Right atrium auricular region (tissue), 2 donors: ENCODE measurements at regions not wholly inside any gene's neighbourhood (a gene's known extent, or its start where the extent isn't known, plus 50 kb on each side); places are given as distances from the start of the nearest gene placed in this dataset.
"Not testable (repeated sequence)": the region's sequence is repeated elsewhere in the genome, so short reads cannot be mapped to it uniquely, and the experiment has no call there.

Experiments used
- DNase-seq: peaks from one replicate; pipeline ENCODE4 v3.0.0-alpha.2; 2019; ENCODE audit warnings: low spot score
- H3K27ac ChIP-seq, 2 donors: fragments of 200-600 bp; sonication (generic); 1 replicate in 1 of 2; 2 replicates in 1 of 2; pipeline ENCODE4 v1.5.1; 2016 to 2019
- H3K27me3 ChIP-seq, 2 donors: fragments of 200-600 bp; sonication (generic); one replicate each; pipeline versions ENCODE4 v1.5.1 to v1.6.0; 2017 to 2019
- H3K36me3 ChIP-seq: fragments of 200-600 bp; sonication (generic); one replicate; pipeline ENCODE4 v1.5.1; 2016
- H3K4me1 ChIP-seq, 2 donors: fragments of 200-600 bp; sonication (generic); one replicate each; pipeline versions ENCODE4 v1.5.1 to v1.6.0; 2017 to 2019
- H3K4me3 ChIP-seq, 2 donors: fragments of 200-600 bp; sonication (generic); 1 replicate in 1 of 2; 2 replicates in 1 of 2; pipeline ENCODE4 v1.5.1; 2017 to 2019; ENCODE audit warnings: mild to moderate bottlenecking in 1 of 2, moderate library complexity in 1 of 2
- H3K9me3 ChIP-seq, 2 donors: fragments of 200-600 bp; sonication (generic); one replicate each; pipeline ENCODE4 v1.5.1; 2019
- CTCF ChIP-seq, 2 donors: fragments of 200-600 bp; sonication (generic); IDR thresholded peaks; one replicate each; pipeline ENCODE4 v1.5.1; 2019; ENCODE audit warnings: antibody characterized with exemption in 2 of 2

- not testable (repeated sequence) for H3K27me3 ChIP-seq, H3K4me1 ChIP-seq, H3K36me3 ChIP-seq, DNase-seq, H3K4me3 ChIP-seq, H3K27ac ChIP-seq, H3K9me3 ChIP-seq
Measured at GRCh38 chr13:52565324-52565723, 76.9 kb upstream of the HNRNPA1L2 start.

GRCh38 chr13:52569904-52570602 lies 72.2 kb upstream of the HNRNPA1L2 start:
- H3K27ac ChIP-seq, H3K4me1 ChIP-seq, H3K27me3 ChIP-seq, H3K4me3 ChIP-seq, H3K9me3 ChIP-seq, H3K36me3 ChIP-seq: not testable (repeated sequence)
- DNase-seq: peak; percentile 70
- peak; percentile 38 to 48 for TF ChIP-seq CTCF (IDR thresholded peaks at IDR 0.05)

GRCh38 chr13:52571163-52571562 lies 71.1 kb upstream of the HNRNPA1L2 start:
- not testable (repeated sequence) for DNase-seq, H3K4me3 ChIP-seq, H3K27me3 ChIP-seq, H3K9me3 ChIP-seq, H3K27ac ChIP-seq, H3K4me1 ChIP-seq, H3K36me3 ChIP-seq

- not testable (repeated sequence) for H3K9me3 ChIP-seq, DNase-seq, H3K27ac ChIP-seq, H3K4me3 ChIP-seq, H3K27me3 ChIP-seq, H3K4me1 ChIP-seq, H3K36me3 ChIP-seq
Measured at GRCh38 chr13:52582962-52583361, 59.3 kb upstream of the HNRNPA1L2 start.
